GM12873 (cell line): ENCODE measurements at regions not wholly inside any gene's neighbourhood (a gene's known extent, or its start where the extent isn't known, plus 50 kb on each side); places are given as distances from the start of the nearest gene placed in this dataset.

ENCODE experiments used
- CTCF ChIP-seq: IDR thresholded peaks from 2 replicates; pipeline ENCODE4 v1.5.1; 2012; ENCODE audit warnings: low read depth, mild to moderate bottlenecking, moderate library complexity, low read length, control low read depth; ENCODE audit not compliant: insufficient read depth; ENCODE audit errors: missing control alignments

GRCh38 chr5:90191352-90192045 lies 218.1 kb downstream of the CETN3 start:
- no peak for TF ChIP-seq CTCF

GRCh38 chr5:90185897-90186468 lies 223.6 kb downstream of the CETN3 start:
- TF ChIP-seq CTCF: no peak

GRCh38 chr5:90184764-90185163 lies 224.8 kb downstream of the CETN3 start:
- no peak for TF ChIP-seq CTCF

- no peak for TF ChIP-seq CTCF
These were observed 226.8 kb downstream of the CETN3 start for GRCh38 chr5:90182726-90183125.

- no peak for TF ChIP-seq CTCF
These were observed 235.3 kb downstream of the CETN3 start for GRCh38 chr5:90174236-90174635.

- no peak for TF ChIP-seq CTCF
These were observed 236.1 kb downstream of the CETN3 start for GRCh38 chr5:90173299-90174030.

- no peak for TF ChIP-seq CTCF
These were observed 238.1 kb downstream of the CETN3 start for GRCh38 chr5:90171466-90171865.
